Endodermal cell (in vitro differentiated cells): ENCODE measurements at regions not wholly inside any gene's neighbourhood (a gene's known extent, or its start where the extent isn't known, plus 50 kb on each side); places are given as distances from the start of the nearest gene placed in this dataset.
A peak's percentile ranks its signal among the peaks of the same experiment; 100 is the strongest.

Source experiments
- DNase-seq: peaks from one replicate; pipeline ENCODE4 v3.0.0-alpha.2; 2017
- H3K27ac ChIP-seq: 2 replicates; pipeline ENCODE4 v1.5.1; 2013; ENCODE audit warnings: mild to moderate bottlenecking, low read depth, low read length, moderate library complexity
- H3K27me3 ChIP-seq: 2 replicates; pipeline ENCODE4 v1.6.1; 2013; ENCODE audit warnings: mild to moderate bottlenecking, low read length, moderate library complexity; ENCODE audit not compliant: insufficient read depth, control insufficient read depth, poor library complexity, severe bottlenecking
- H3K36me3 ChIP-seq: 2 replicates; pipeline ENCODE4 v1.7.0; 2013; ENCODE audit warnings: mild to moderate bottlenecking, low read length, moderate library complexity; ENCODE audit not compliant: control insufficient read depth, insufficient read depth
- H3K4me1 ChIP-seq: one replicate; pipeline ENCODE4 v1.7.0; 2013; ENCODE audit warnings: low read length; ENCODE audit not compliant: control insufficient read depth, insufficient read depth
- H3K4me3 ChIP-seq: 2 replicates; pipeline ENCODE4 v1.5.1; 2013; ENCODE audit warnings: mild to moderate bottlenecking, low read length, moderate library complexity
- H3K9ac ChIP-seq: 2 replicates; pipeline ENCODE4 v1.6.1; 2013; ENCODE audit warnings: mild to moderate bottlenecking, low read length, moderate library complexity; ENCODE audit not compliant: poor library complexity, severe bottlenecking; ENCODE audit errors: extremely low read depth
- H3K9me3 ChIP-seq: 2 replicates; pipeline ENCODE4 v1.6.1; 2013; ENCODE audit warnings: mild to moderate bottlenecking, low read length, moderate library complexity; ENCODE audit not compliant: control insufficient read depth
- H3K27ac Mint-ChIP-seq: 2 replicates; pipeline ENCODE4 v1.8.0; 2020; ENCODE audit warnings: mixed read lengths
- H3K27me3 Mint-ChIP-seq: 2 replicates; pipeline ENCODE4 v1.8.0; 2021; ENCODE audit warnings: mild to moderate bottlenecking, mixed read lengths; ENCODE audit not compliant: insufficient read depth
- H3K36me3 Mint-ChIP-seq: 2 replicates; pipeline ENCODE4 v1.8.0; 2020; ENCODE audit warnings: low read depth, mixed read lengths
- H3K4me1 Mint-ChIP-seq: 2 replicates; pipeline ENCODE4 v1.8.0; 2020; ENCODE audit warnings: mixed read lengths
- H3K4me3 Mint-ChIP-seq: 2 replicates; pipeline ENCODE4 v1.8.0; 2020; ENCODE audit warnings: mild to moderate bottlenecking, moderate library complexity, mixed read lengths
- H3K9me3 Mint-ChIP-seq: 2 replicates; pipeline ENCODE4 v1.8.0; 2020; ENCODE audit warnings: mild to moderate bottlenecking, mixed read lengths
- WGBS, 2 experiments: methylation state at CpG; one replicate each; pipeline versions ENCODE4 v1.1.5 to v1.1.7; 2013; ENCODE audit warnings: missing lambda C conversion rate in 2 of 2, mixed read lengths in 1 of 2; ENCODE audit not compliant: insufficient coverage in 1 of 2, insufficient read length in 1 of 2; 5-methylcytosine and 5-hydroxymethylcytosine counted together
- TF ChIP-seq, protein P1 (sequence below): fragments of 200-600 bp; sonication (generic); conservative IDR thresholded peaks from 2 replicates; pipeline ENCODE4 v1.5.0; 2021; ENCODE audit warnings: antibody characterized with exemption, mild to moderate bottlenecking

DNA sequence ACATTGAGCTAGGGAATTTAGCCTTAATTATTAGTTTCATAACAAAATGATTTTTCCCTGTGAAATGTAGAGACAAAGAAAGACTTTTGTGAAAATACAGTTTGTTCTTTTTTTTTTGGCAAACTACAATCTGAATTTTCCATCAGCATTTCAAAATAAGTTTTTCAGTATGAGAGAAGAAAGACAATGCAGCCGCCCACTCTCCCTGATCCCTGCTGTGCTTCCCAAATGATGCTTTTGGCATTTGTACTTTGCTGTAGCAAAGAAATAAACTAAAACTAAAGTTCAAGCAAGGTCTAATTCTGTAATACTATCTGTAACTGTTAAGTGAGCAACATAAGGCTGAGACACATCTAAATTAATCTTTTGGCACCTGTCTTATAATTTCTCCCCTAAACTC lies 782.2 kb downstream of the VGLL3 start:
- no peaks in the 10 kb centered on the region for H3K36me3 Mint-ChIP-seq
- H3K27ac ChIP-seq: no peak overlapping the region

DNA sequence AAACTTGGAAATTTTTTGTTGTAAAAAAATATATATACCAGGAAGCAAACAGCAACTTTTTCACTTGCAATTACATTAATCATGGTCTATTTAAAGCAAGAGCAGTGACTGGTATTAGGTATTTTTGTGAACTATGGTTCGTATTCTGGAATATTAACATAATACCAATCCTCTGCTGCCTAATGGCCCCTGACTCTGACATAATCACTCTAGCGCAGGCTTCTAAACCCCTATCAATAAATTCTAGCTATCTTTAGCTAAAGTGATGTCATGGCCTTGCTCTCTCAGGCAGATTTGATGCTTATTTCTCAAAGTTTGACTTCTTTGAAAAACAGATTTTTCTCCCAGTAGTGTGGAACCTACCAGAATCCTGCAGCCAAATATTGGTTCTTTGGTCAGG lies 808.3 kb downstream of the VGLL3 start:
- Mint-ChIP-seq H3K36me3 (peaks cover 2% of the 10 kb centered on the region), H3K9me3 (peaks cover 6% of the 10 kb centered on the region), H3K27me3 (no peaks in the 10 kb centered on the region), H3K4me3 (no peak overlapping the region), H3K4me1 (peaks cover 28% of the 10 kb centered on the region), H3K27ac (no peak overlapping the region)
- H3K9ac ChIP-seq: no peak overlapping the region
- no peak overlapping the region for H3K4me3 ChIP-seq
- H3K27ac ChIP-seq: no peak overlapping the region
- 95 to 100% methylated on average over 2 of the region's 2 CpGs for WGBS, 2 experiments
- no peaks in the 10 kb centered on the region for H3K9me3 ChIP-seq
- TF ChIP-seq, protein P1, sequence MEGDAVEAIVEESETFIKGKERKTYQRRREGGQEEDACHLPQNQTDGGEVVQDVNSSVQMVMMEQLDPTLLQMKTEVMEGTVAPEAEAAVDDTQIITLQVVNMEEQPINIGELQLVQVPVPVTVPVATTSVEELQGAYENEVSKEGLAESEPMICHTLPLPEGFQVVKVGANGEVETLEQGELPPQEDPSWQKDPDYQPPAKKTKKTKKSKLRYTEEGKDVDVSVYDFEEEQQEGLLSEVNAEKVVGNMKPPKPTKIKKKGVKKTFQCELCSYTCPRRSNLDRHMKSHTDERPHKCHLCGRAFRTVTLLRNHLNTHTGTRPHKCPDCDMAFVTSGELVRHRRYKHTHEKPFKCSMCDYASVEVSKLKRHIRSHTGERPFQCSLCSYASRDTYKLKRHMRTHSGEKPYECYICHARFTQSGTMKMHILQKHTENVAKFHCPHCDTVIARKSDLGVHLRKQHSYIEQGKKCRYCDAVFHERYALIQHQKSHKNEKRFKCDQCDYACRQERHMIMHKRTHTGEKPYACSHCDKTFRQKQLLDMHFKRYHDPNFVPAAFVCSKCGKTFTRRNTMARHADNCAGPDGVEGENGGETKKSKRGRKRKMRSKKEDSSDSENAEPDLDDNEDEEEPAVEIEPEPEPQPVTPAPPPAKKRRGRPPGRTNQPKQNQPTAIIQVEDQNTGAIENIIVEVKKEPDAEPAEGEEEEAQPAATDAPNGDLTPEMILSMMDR: no peak
- no peaks in the 10 kb centered on the region for H3K4me1 ChIP-seq
- no peak for DNase-seq
- H3K27me3 ChIP-seq: no peaks in the 10 kb centered on the region
- no peaks in the 10 kb centered on the region for H3K36me3 ChIP-seq

More for the DNA sequence above, 782.2 kb downstream of the VGLL3 start:
- H3K27me3 ChIP-seq: no peaks in the 10 kb centered on the region
- Mint-ChIP-seq H3K4me3 (no peak overlapping the region), H3K4me1 (no peaks in the 10 kb centered on the region), H3K9me3 (no peaks in the 10 kb centered on the region), H3K27ac (no peak overlapping the region), H3K27me3 (no peaks in the 10 kb centered on the region)
- no peaks in the 10 kb centered on the region for H3K4me1 ChIP-seq
- no peak overlapping the region for H3K4me3 ChIP-seq
- TF ChIP-seq, protein P1: no peak
- H3K9me3 ChIP-seq: no peaks in the 10 kb centered on the region
- WGBS, 2 experiments: 73% methylated on average over 1 of the region's 1 CpG; no CpG with 5 or more reads in 1 of the 2 experiments
- H3K9ac ChIP-seq: no peak overlapping the region
- no peaks in the 10 kb centered on the region for H3K36me3 ChIP-seq
- no peak for DNase-seq

DNA sequence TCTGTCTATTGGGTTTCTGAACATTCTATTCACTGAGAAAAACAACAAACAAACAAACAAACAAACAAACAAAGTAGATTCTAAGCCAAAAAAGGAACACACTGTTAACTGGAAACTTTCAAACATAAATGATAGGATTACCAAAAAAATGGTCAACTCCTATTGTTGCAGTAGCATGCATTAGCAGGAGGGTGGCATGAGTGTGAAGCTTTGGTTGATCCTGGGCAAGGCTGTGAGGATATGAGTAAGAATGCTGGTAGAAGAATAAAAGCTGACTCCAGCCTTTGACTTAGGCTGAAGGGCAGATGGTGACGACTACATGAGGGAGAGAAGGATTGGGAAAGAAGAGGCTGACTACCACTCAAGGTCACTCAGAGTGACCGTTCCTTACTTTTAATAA lies 810.3 kb downstream of the VGLL3 start:
- Mint-ChIP-seq H3K4me1 (peaks cover 42% of the 10 kb centered on the region), H3K27me3 (no peaks in the 10 kb centered on the region), H3K27ac (no peak overlapping the region), H3K4me3 (no peak overlapping the region), H3K36me3 (no peaks in the 10 kb centered on the region), H3K9me3 (no peaks in the 10 kb centered on the region)
- H3K4me1 ChIP-seq: no peaks in the 10 kb centered on the region
- H3K27ac ChIP-seq: no peak overlapping the region
- TF ChIP-seq, protein P1: peak; percentile 69
- no peaks in the 10 kb centered on the region for H3K9me3 ChIP-seq
- H3K36me3 ChIP-seq: no peaks in the 10 kb centered on the region
- peak; percentile 61 for DNase-seq
- H3K4me3 ChIP-seq: no peak overlapping the region
- no peaks in the 10 kb centered on the region for H3K27me3 ChIP-seq
- H3K9ac ChIP-seq: no peak overlapping the region
- 54% methylated on average over 1 of the region's 2 CpGs; no CpG with 5 or more reads in 1 of the 2 experiments for WGBS, 2 experiments
